ENCODE measurements at regions not wholly inside any gene's neighbourhood (a gene's known extent, or its start where the extent isn't known, plus 50 kb on each side); places are given as distances from the start of the nearest gene placed in this dataset.

DNA sequence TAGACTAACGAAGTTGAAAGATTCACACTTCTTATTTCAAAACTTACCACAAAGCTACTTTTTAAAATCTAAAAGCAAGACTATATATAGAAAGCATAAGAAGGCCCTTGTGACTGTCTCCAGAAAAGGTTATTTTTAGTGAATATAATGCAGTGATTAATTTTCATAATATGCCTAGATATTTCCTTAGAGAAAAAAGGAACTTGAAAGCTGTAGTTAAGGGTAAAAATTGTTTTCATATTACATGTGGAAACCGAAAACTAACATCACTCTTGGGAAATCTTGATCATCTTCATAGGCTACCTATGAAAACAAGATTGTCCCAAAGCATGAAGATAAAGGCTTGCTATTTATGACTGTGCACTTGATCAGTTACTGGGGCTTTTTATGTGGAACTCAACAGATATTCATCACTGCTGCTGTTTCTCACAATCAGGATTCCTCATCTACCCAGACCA is 223.2 kb downstream of the SH2D4B start:
- DNase-seq (ENCODE audit: low spot score): no peak
- intact Hi-C loops (cut with micrococcal nuclease): no loop called here
- no peaks in the 10 kb centered on the region for H3K36me3 Mint-ChIP-seq (ENCODE audit: low read depth)
- no peak overlapping the region for H3K27ac Mint-ChIP-seq
- H3K4me1 Mint-ChIP-seq (ENCODE audit: low read depth): no peaks in the 10 kb centered on the region
- H3K4me3 Mint-ChIP-seq: no peak overlapping the region
- H3K9me3 Mint-ChIP-seq: no peaks in the 10 kb centered on the region
- H3K27me3 Mint-ChIP-seq (ENCODE audit: insufficient read depth): peaks cover 1% of the 10 kb centered on the region

DNA sequence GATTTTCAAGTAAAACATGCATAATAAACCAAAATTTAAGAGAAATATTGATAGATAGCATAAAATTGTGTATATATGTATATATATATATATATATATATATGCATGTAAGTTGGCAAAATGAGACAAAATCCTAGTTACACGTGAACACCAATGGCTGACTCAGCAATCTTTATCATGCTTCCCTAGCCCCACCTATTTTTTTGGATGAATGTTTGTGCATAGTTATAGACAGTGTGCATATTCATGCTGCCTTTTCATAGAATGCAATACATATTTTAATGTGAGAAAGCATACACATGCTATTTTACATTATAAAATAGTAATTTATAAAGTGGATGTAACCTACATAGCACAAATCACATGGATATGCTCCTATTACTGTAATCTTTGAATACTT is 230.3 kb downstream of the SH2D4B start:
- no peak overlapping the region for H3K27ac Mint-ChIP-seq
- H3K4me1 Mint-ChIP-seq (ENCODE audit: low read depth): no peaks in the 10 kb centered on the region
- no peak for DNase-seq (ENCODE audit: low spot score)
- peaks cover 4% of the 10 kb centered on the region for H3K27me3 Mint-ChIP-seq (ENCODE audit: insufficient read depth)
- H3K4me3 Mint-ChIP-seq: no peak overlapping the region
- intact Hi-C loops (cut with micrococcal nuclease): no loop called here
- H3K36me3 Mint-ChIP-seq (ENCODE audit: low read depth): no peaks in the 10 kb centered on the region
- no peaks in the 10 kb centered on the region for H3K9me3 Mint-ChIP-seq

DNA sequence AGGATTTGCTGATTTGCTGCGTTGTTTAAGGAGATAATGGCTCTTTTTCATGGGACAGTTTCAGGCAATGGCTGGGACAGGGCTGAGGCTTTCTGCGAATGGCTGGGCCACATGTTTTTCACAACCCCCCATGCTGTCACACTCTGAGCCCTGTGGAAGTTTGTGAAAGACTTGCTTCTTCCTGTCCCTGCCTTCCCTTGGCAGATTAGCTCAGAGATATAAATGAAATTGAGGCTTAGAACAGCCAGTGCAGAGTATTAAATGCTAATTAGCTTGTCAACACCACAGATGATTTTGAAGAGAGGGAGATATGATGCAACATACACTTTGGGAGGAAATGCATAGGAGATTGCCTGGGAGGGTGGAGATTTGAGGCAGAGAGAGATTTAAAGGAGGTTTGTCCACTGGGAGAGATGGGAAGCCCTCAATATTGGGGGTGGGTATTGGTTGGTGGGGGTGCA is 232.0 kb downstream of the SH2D4B start:
- DNase-seq (ENCODE audit: low spot score): no peak
- no peaks in the 10 kb centered on the region for H3K4me1 Mint-ChIP-seq (ENCODE audit: low read depth)
- H3K36me3 Mint-ChIP-seq (ENCODE audit: low read depth): no peaks in the 10 kb centered on the region
- no peaks in the 10 kb centered on the region for H3K9me3 Mint-ChIP-seq
- H3K27me3 Mint-ChIP-seq (ENCODE audit: insufficient read depth): peaks cover 3% of the 10 kb centered on the region
- H3K4me3 Mint-ChIP-seq: no peak overlapping the region
- intact Hi-C loops (cut with micrococcal nuclease): no loop called here
- H3K27ac Mint-ChIP-seq: no peak overlapping the region

- Mint-ChIP-seq H3K9me3 (no peaks in the 10 kb centered on the region), H3K27me3 (ENCODE audit: insufficient read depth) (peaks cover 3% of the 10 kb centered on the region), H3K36me3 (ENCODE audit: low read depth) (no peaks in the 10 kb centered on the region), H3K4me3 (no peak overlapping the region), H3K4me1 (ENCODE audit: low read depth) (no peaks in the 10 kb centered on the region), H3K27ac (no peak overlapping the region)
- intact Hi-C loops (cut with micrococcal nuclease): no loop called here
- no peak for DNase-seq (ENCODE audit: low spot score)
Measured at GRCh38 chr10:80770239-80770638, 232.5 kb downstream of the SH2D4B start.

DNA sequence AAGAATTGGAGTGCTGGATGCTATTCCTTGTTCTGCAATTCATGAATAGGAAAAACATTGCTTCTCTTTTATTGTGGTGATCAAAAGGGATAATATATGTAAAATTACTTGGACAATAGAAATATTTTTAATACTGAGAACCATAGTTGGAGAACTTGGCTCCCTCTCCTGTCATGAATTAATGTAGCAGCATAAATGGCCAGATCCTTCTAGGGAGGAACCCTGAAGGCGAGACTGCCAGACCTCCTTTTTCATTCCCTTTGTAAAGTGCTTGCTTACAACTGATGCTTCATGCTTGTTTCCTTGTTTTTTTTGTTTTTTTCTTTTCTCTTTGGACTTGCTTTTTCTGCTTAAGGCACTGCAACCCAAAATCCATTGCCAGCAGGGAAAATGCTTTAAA is 233.6 kb downstream of the SH2D4B start:
- DNase-seq (ENCODE audit: low spot score): no peak
- no peaks in the 10 kb centered on the region for H3K36me3 Mint-ChIP-seq (ENCODE audit: low read depth)

GRCh38 chr10:80771902-80772555 is 234.3 kb downstream of the SH2D4B start:
- intact Hi-C loops (cut with micrococcal nuclease): no loop called here
- Mint-ChIP-seq H3K27me3 (ENCODE audit: insufficient read depth) (peaks cover 2% of the 10 kb centered on the region), H3K36me3 (ENCODE audit: low read depth) (no peaks in the 10 kb centered on the region), H3K27ac (no peak overlapping the region), H3K4me3 (no peak overlapping the region), H3K9me3 (no peaks in the 10 kb centered on the region), H3K4me1 (ENCODE audit: low read depth) (no peaks in the 10 kb centered on the region)
- no peak for DNase-seq (ENCODE audit: low spot score)

More for the DNA sequence above, 233.6 kb downstream of the SH2D4B start:
- no peak overlapping the region for H3K4me3 Mint-ChIP-seq
- no peak overlapping the region for H3K27ac Mint-ChIP-seq
- intact Hi-C loops (cut with micrococcal nuclease): no loop called here
- peaks cover 3% of the 10 kb centered on the region for H3K27me3 Mint-ChIP-seq (ENCODE audit: insufficient read depth)
- no peaks in the 10 kb centered on the region for H3K4me1 Mint-ChIP-seq (ENCODE audit: low read depth)
- H3K9me3 Mint-ChIP-seq: no peaks in the 10 kb centered on the region

DNA sequence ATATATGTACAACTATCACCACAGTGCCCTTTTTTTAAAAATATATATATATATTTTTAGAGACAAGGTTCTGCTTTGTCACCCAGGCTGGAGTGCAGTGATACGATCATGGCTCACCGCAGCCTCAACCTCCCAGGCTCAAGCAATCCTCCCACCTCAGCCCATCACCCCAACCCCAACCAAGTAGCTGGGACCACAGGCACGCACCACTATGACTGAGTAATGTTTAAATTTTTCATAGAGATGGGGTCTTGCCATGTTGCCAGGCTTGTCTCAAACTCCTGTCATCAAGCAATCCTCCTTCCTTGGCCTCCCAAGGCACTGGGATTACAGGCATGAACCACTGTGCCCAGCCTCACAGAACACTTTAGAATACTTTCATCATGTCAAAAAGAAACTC is 234.9 kb downstream of the SH2D4B start:
- Mint-ChIP-seq H3K36me3 (ENCODE audit: low read depth) (no peaks in the 10 kb centered on the region), H3K4me3 (no peak overlapping the region)
- DNase-seq (ENCODE audit: low spot score): no peak

GRCh38 chr10:80784695-80785094 is 247.0 kb downstream of the SH2D4B start:
- no peaks in the 10 kb centered on the region for H3K9me3 Mint-ChIP-seq
- intact Hi-C loops (cut with micrococcal nuclease): no loop called here
- no peaks in the 10 kb centered on the region for H3K4me1 Mint-ChIP-seq (ENCODE audit: low read depth)
- no peaks in the 10 kb centered on the region for H3K36me3 Mint-ChIP-seq (ENCODE audit: low read depth)
- DNase-seq (ENCODE audit: low spot score): no peak
- H3K27me3 Mint-ChIP-seq (ENCODE audit: insufficient read depth): peaks cover 2% of the 10 kb centered on the region
- no peak overlapping the region for H3K27ac Mint-ChIP-seq
- H3K4me3 Mint-ChIP-seq: no peak overlapping the region

More for the DNA sequence above, 234.9 kb downstream of the SH2D4B start:
- Mint-ChIP-seq H3K4me1 (ENCODE audit: low read depth) (no peaks in the 10 kb centered on the region), H3K27me3 (ENCODE audit: insufficient read depth) (peaks cover under 1% of the 10 kb centered on the region), H3K9me3 (no peaks in the 10 kb centered on the region), H3K27ac (no peak overlapping the region)
- intact Hi-C loops (cut with micrococcal nuclease): no loop called here

DNA sequence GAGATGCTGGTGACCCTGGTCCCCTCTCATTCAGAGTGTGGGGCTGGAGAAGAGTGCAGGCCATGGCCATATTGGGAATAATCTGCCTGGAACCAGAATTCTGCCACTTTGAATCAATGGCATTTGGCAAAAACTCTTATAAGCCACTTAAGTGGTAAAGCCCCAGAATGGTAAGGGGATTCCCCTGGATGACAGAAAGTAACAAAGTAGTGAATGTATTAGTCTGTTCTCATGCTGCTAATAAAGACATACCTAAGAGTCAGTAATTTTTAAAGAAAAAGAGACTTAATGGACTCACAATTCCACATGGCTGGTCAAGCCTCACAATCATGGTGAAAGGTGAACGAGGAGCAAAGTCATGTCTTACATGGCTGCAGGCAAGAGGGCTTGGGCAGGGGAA is 248.6 kb downstream of the SH2D4B start:
- Mint-ChIP-seq H3K27ac (no peak overlapping the region), H3K36me3 (ENCODE audit: low read depth) (no peaks in the 10 kb centered on the region), H3K4me1 (ENCODE audit: low read depth) (no peaks in the 10 kb centered on the region), H3K9me3 (no peaks in the 10 kb centered on the region), H3K4me3 (no peak overlapping the region), H3K27me3 (ENCODE audit: insufficient read depth) (peaks cover 2% of the 10 kb centered on the region)
- no peak for DNase-seq (ENCODE audit: low spot score)
- intact Hi-C loops (cut with micrococcal nuclease): no loop called here

DNA sequence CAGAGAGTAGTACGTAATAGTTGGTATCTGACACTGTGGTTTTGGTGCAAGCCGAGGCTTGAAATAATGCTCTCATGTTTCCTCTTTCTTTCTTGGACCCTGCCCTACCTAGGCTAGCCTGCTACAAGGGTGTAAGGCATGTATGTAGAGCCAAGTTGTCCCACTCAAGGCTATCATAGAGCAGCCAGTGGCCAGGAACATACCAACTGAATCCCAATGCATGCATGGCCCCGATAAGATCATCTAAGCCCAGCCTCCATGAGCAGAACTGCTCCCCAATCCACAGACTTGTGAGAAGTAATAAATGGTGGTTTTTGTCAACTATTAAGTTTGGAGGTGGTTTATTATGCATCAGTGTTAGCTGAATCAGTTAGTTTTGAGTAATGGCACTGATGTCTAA is 250.2 kb downstream of the SH2D4B start:
- Mint-ChIP-seq H3K4me3 (no peak overlapping the region), H3K9me3 (no peaks in the 10 kb centered on the region), H3K27me3 (ENCODE audit: insufficient read depth) (peaks cover 1% of the 10 kb centered on the region), H3K4me1 (ENCODE audit: low read depth) (no peaks in the 10 kb centered on the region), H3K36me3 (ENCODE audit: low read depth) (no peaks in the 10 kb centered on the region), H3K27ac (no peak overlapping the region)
- intact Hi-C loops (cut with micrococcal nuclease): no loop called here
- no peak for DNase-seq (ENCODE audit: low spot score)

DNA sequence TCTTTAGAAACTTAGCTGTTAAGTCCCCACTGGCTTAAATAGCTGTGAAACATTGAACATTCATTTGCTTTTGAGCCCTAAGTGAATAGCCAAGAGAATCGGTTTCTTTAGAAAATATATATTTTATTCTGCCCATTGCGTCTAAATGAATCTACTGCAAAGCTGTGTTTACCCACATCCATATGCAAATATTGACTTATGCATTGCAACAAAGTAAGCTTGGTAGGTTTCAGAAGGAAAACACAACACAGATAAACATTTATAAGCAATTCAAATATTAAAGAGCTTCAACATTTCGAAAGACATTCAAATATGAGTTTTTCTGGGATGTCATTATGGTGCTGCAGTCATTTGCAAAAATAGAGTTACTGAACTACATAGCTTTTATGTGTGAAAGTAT is 257.3 kb downstream of the SH2D4B start:
- DNase-seq (ENCODE audit: low spot score): no peak
- no peaks in the 10 kb centered on the region for H3K9me3 Mint-ChIP-seq
- no peak overlapping the region for H3K27ac Mint-ChIP-seq
- intact Hi-C loops (cut with micrococcal nuclease): no loop called here
- no peak overlapping the region for H3K4me3 Mint-ChIP-seq
- H3K4me1 Mint-ChIP-seq (ENCODE audit: low read depth): no peaks in the 10 kb centered on the region
- no peaks in the 10 kb centered on the region for H3K36me3 Mint-ChIP-seq (ENCODE audit: low read depth)
- H3K27me3 Mint-ChIP-seq (ENCODE audit: insufficient read depth): peaks cover 5% of the 10 kb centered on the region

- Mint-ChIP-seq H3K27ac (no peak overlapping the region), H3K36me3 (ENCODE audit: low read depth) (no peaks in the 10 kb centered on the region), H3K27me3 (ENCODE audit: insufficient read depth) (no peaks in the 10 kb centered on the region), H3K4me1 (ENCODE audit: low read depth) (no peaks in the 10 kb centered on the region), H3K9me3 (peaks cover 4% of the 10 kb centered on the region), H3K4me3 (no peak overlapping the region)
- no peak for DNase-seq (ENCODE audit: low spot score)
- intact Hi-C loops (cut with micrococcal nuclease): no loop called here
Measured at GRCh38 chr10:80805343-80806020, 267.8 kb downstream of the SH2D4B start.

- DNase-seq (ENCODE audit: low spot score): no peak
- intact Hi-C loops (cut with micrococcal nuclease): no loop called here
- no peaks in the 10 kb centered on the region for H3K27me3 Mint-ChIP-seq (ENCODE audit: insufficient read depth)
- H3K4me1 Mint-ChIP-seq (ENCODE audit: low read depth): no peaks in the 10 kb centered on the region
- peaks cover 4% of the 10 kb centered on the region for H3K9me3 Mint-ChIP-seq
- no peak overlapping the region for H3K27ac Mint-ChIP-seq
- H3K4me3 Mint-ChIP-seq: no peak overlapping the region
- no peaks in the 10 kb centered on the region for H3K36me3 Mint-ChIP-seq (ENCODE audit: low read depth)
Measured at GRCh38 chr10:80814147-80814652, 276.5 kb downstream of the SH2D4B start.

Data from activated T-helper 1 cell treated with anti-CD3 and anti-CD28 coated beads, Interleukin-12 subunit alpha, Interleukin-12 subunit beta, Interleukin-2, Interleukin-4 antibody, amounts not matched to agents 30 ng/mL and 10 ng/mL and 1 ng/mL, durations not matched to agents 14 hours and 24 hours and 36 hours (primary cell).